Activated naive CD4-positive, alpha-beta T cell treated with anti-CD3 and anti-CD28 coated beads, Interleukin-2, amount 10 ng/mL, durations not matched to agents 7 days and 5 days (primary cell): ENCODE measurements at regions not wholly inside any gene's neighbourhood (a gene's known extent, or its start where the extent isn't known, plus 50 kb on each side); places are given as distances from the start of the nearest gene placed in this dataset.

Experiments
- CTCF ChIA-PET: fragments of 350-600 bp; sonication (Branson Sonifier 250); formaldehyde crosslinking; loops from one replicate; lab custom pipeline; 2021; ENCODE audit warnings: antibody characterized with exemption; lab: Charles Lee
- DNase-seq: peaks from one replicate; pipeline ENCODE4 v3.0.0-alpha.2; 2020
- H3K27ac Mint-ChIP-seq: one replicate; pipeline ENCODE4 v1.8.0; 2021; ENCODE audit warnings: mild to moderate bottlenecking, moderate library complexity, mixed read lengths
- H3K27me3 Mint-ChIP-seq: one replicate; pipeline ENCODE4 v1.8.0; 2021; ENCODE audit warnings: mild to moderate bottlenecking, mixed read lengths
- H3K36me3 Mint-ChIP-seq: one replicate; pipeline ENCODE4 v1.8.0; 2021; ENCODE audit warnings: mixed read lengths
- H3K4me1 Mint-ChIP-seq: one replicate; pipeline ENCODE4 v1.8.0; 2021; ENCODE audit warnings: mixed read lengths
- H3K4me3 Mint-ChIP-seq: one replicate; pipeline ENCODE4 v1.8.0; 2021; ENCODE audit warnings: mild to moderate bottlenecking, moderate library complexity, mixed read lengths
- H3K9me3 Mint-ChIP-seq: one replicate; pipeline ENCODE4 v1.8.0; 2021; ENCODE audit warnings: mixed read lengths

DNA sequence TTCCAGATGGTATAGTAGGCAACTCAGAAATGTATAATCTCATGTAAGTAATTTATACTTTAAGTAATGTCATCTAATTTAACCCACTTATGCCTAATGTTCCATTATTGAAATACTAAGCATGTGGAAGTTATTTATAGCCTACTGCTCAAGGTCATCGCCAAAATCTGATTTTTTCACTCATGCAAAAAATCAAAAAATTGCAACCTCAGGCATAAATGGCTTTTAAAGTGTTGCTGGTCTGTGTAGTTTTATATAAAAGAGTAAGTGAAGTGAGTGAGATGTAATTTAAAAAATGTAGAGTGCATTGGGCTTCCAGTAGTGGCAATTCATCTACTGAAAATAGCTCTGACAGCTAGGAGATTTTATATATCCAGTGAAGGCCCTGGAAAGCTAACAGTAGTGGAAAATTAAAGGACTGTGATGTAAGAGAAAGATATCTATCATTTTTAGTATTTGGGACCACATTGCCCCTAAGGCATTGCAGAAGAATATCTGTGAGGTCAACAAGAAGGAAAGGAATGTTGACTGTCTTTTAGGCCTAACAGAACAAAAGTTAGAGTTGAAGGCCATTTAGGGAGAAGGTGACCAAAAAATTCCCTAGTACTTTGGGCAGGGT lies 624.5 kb upstream of the CHORDC1 start:
- Mint-ChIP-seq H3K27ac (no peak overlapping the region), H3K27me3 (no peaks in the 10 kb centered on the region), H3K4me1 (no peaks in the 10 kb centered on the region), H3K9me3 (no peaks in the 10 kb centered on the region), H3K36me3 (no peaks in the 10 kb centered on the region), H3K4me3 (no peak overlapping the region)
- DNase-seq, result no peak
- CTCF ChIA-PET, result no interaction called here

DNA sequence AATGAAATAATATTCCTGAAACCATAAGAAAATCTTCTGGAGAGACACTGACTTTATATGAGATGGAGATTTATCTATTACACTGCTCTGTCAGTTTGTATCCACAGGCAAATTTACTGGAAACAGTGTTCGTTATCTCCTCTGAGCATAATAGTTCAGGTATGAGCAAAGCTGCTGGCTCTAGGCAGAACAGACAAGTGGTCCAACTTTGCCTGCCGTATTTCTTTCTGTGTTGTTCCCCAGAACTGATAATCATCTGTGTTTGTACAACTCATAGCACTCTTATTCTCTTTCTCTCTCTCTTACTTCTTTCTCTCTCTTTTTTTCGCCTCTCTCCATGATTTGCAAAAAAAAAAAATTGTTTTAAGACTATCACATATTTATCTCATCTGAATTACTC lies 623.8 kb upstream of the CHORDC1 start:
- CTCF ChIA-PET, result no interaction called here
- no peaks in the 10 kb centered on the region for H3K27me3 Mint-ChIP-seq
- DNase-seq, result no peak
- no peaks in the 10 kb centered on the region for H3K36me3 Mint-ChIP-seq
- no peak overlapping the region for H3K4me3 Mint-ChIP-seq
- no peak overlapping the region for H3K27ac Mint-ChIP-seq
- H3K9me3 Mint-ChIP-seq, result no peaks in the 10 kb centered on the region
- H3K4me1 Mint-ChIP-seq, result no peaks in the 10 kb centered on the region

- no peak for DNase-seq
- CTCF ChIA-PET, result no interaction called here
- H3K4me3 Mint-ChIP-seq, result no peak overlapping the region
- H3K27me3 Mint-ChIP-seq, result no peaks in the 10 kb centered on the region
- no peak overlapping the region for H3K27ac Mint-ChIP-seq
- no peaks in the 10 kb centered on the region for H3K36me3 Mint-ChIP-seq
- H3K4me1 Mint-ChIP-seq, result no peaks in the 10 kb centered on the region
- H3K9me3 Mint-ChIP-seq, result no peaks in the 10 kb centered on the region
Measured at GRCh38 chr11:90845799-90846198, 623.0 kb upstream of the CHORDC1 start.

GRCh38 chr11:90845126-90845525 lies 622.3 kb upstream of the CHORDC1 start:
- Mint-ChIP-seq H3K27me3 (no peaks in the 10 kb centered on the region), H3K4me3 (no peak overlapping the region), H3K9me3 (no peaks in the 10 kb centered on the region), H3K27ac (no peak overlapping the region), H3K4me1 (no peaks in the 10 kb centered on the region), H3K36me3 (no peaks in the 10 kb centered on the region)
- DNase-seq, result no peak
- CTCF ChIA-PET, result no interaction called here

DNA sequence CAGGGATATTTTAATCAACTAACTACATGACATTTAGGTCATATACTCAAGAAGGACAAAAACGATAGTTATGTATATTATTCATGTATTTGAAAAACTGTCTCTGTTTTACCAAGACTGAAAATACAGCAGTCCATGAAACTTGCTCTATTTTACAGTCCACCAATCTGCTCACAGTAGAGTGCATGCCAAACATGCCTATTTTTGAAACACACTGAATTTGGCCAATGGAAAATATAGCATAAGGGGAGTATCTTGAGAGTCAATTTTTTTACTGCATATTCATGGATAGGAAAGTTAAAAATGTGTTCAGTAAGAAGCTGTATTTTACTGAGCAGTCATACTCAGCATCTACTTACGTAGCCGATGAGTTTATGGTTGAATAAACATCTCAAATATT lies 621.2 kb upstream of the CHORDC1 start:
- Mint-ChIP-seq H3K4me3 (no peak overlapping the region), H3K9me3 (no peaks in the 10 kb centered on the region), H3K27me3 (no peaks in the 10 kb centered on the region), H3K4me1 (no peaks in the 10 kb centered on the region), H3K36me3 (no peaks in the 10 kb centered on the region), H3K27ac (no peak overlapping the region)
- CTCF ChIA-PET, result interaction anchor here (0.7 kb wide), 1 partner anchor 1358 kb away, joined by 3 read pairs; no protein-coding TSS in a partner anchor
- DNase-seq, result no peak

DNA sequence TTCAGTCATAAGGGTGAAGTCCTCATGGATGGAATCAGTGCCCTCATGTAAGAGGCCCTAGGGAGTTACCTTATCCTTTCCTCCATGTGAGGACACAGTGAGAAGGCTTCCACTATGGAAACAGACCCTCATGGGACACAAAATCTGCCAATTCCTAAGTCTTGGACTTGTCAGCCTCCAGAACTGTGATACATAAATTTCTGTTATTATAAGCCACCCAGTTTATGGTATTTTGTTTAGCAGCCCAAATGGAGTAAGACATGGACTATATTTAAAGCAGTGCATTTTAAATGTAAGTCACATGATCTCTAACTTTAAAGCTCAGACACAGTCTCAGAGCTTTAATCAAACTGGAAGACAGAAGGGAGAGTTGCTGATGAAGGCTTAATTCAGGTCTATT lies 619.8 kb upstream of the CHORDC1 start:
- Mint-ChIP-seq H3K9me3 (no peaks in the 10 kb centered on the region), H3K27ac (no peak overlapping the region), H3K27me3 (no peaks in the 10 kb centered on the region), H3K36me3 (no peaks in the 10 kb centered on the region), H3K4me1 (no peaks in the 10 kb centered on the region), H3K4me3 (no peak overlapping the region)
- CTCF ChIA-PET, result no interaction called here
- DNase-seq, result no peak

DNA sequence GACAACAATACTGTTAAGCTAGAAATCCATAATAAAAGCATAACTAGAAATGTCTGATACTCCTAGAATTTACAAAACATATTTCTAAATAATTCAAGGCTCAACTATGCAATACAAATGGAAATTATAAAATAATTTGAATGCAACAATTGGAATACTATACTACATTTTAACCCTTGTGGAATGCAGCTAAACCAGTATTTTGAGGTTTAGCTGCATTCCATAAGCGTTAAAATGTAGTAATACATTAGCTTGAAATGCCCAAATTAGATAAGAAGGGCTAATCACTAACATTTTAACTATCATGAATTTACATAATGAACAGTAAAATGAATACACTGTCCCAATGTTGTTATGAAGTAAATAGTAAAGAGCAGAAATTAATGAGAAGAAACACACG lies 617.2 kb upstream of the CHORDC1 start:
- no peaks in the 10 kb centered on the region for H3K36me3 Mint-ChIP-seq
- H3K9me3 Mint-ChIP-seq, result no peaks in the 10 kb centered on the region
- no peak for DNase-seq
- H3K27ac Mint-ChIP-seq, result no peak overlapping the region
- H3K4me3 Mint-ChIP-seq, result no peak overlapping the region
- CTCF ChIA-PET, result no interaction called here
- H3K27me3 Mint-ChIP-seq, result no peaks in the 10 kb centered on the region
- no peaks in the 10 kb centered on the region for H3K4me1 Mint-ChIP-seq

- Mint-ChIP-seq H3K4me1 (no peaks in the 10 kb centered on the region), H3K9me3 (no peaks in the 10 kb centered on the region), H3K4me3 (no peak overlapping the region), H3K27me3 (no peaks in the 10 kb centered on the region), H3K27ac (no peak overlapping the region), H3K36me3 (no peaks in the 10 kb centered on the region)
- CTCF ChIA-PET, result no interaction called here
- DNase-seq, result no peak
Measured at GRCh38 chr11:90836031-90836430, 613.2 kb upstream of the CHORDC1 start.

GRCh38 chr11:90823446-90823845 lies 600.6 kb upstream of the CHORDC1 start:
- Mint-ChIP-seq H3K4me1 (no peaks in the 10 kb centered on the region), H3K27me3 (no peaks in the 10 kb centered on the region), H3K36me3 (no peaks in the 10 kb centered on the region), H3K9me3 (peaks cover 11% of the 10 kb centered on the region), H3K4me3 (no peak overlapping the region), H3K27ac (no peak overlapping the region)
- CTCF ChIA-PET, result no interaction called here
- DNase-seq, result no peak

DNA sequence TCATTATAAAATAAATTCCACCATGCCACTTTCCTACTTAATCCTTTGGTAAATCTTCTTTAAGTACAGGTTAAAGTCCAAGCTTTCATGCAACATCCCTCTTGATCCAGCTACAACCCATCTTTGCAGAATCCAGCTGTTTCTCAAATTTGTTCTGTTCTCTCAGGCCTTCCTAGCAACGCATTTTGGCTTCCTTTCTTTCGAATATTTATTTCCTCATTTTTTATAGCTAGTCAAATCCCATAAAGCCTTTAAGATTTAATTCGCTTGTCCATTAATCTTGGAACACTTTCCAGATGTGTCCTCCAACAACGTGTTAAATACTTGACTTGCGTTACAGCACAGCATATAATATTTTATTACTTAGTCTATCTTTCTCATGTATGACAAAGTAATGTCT lies 600.1 kb upstream of the CHORDC1 start:
- Mint-ChIP-seq H3K4me3 (no peak overlapping the region), H3K9me3 (peaks cover 11% of the 10 kb centered on the region), H3K36me3 (no peaks in the 10 kb centered on the region), H3K4me1 (no peaks in the 10 kb centered on the region), H3K27me3 (no peaks in the 10 kb centered on the region), H3K27ac (no peak overlapping the region)
- DNase-seq, result no peak
- CTCF ChIA-PET, result no interaction called here

GRCh38 chr11:90818196-90818745 lies 595.4 kb upstream of the CHORDC1 start:
- H3K36me3 Mint-ChIP-seq, result no peaks in the 10 kb centered on the region
- CTCF ChIA-PET, result no interaction called here
- no peak overlapping the region for H3K4me3 Mint-ChIP-seq
- no peak overlapping the region for H3K27ac Mint-ChIP-seq
- no peaks in the 10 kb centered on the region for H3K4me1 Mint-ChIP-seq
- no peaks in the 10 kb centered on the region for H3K27me3 Mint-ChIP-seq
- H3K9me3 Mint-ChIP-seq, result peaks cover 11% of the 10 kb centered on the region
- DNase-seq, result no peak

DNA sequence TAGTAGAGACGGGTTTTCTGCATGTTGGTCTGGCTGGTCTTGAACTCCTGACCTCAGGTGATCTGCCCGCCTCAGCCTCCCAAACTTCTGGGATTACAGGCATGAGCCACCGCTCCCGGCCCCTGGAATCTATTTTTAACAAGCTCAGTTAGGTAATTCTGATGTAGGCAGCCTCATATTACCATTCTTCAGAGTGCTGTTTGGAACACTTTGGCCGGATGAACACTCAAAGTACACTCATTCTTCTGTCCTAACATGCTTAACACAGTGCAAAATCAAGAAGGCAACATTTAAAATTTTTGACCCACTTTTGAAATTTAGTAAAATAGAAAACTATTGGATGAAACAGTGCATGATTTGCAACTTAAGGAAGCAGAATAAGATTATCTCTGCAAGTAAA lies 586.7 kb upstream of the CHORDC1 start:
- CTCF ChIA-PET, result no interaction called here
- H3K27me3 Mint-ChIP-seq, result no peaks in the 10 kb centered on the region
- H3K4me3 Mint-ChIP-seq, result no peak overlapping the region
- no peak for DNase-seq
- H3K27ac Mint-ChIP-seq, result no peak overlapping the region
- no peaks in the 10 kb centered on the region for H3K36me3 Mint-ChIP-seq
- H3K4me1 Mint-ChIP-seq, result no peaks in the 10 kb centered on the region
- peaks cover 1% of the 10 kb centered on the region for H3K9me3 Mint-ChIP-seq

GRCh38 chr11:90805172-90805571 lies 582.3 kb upstream of the CHORDC1 start:
- no peak for DNase-seq
- no peaks in the 10 kb centered on the region for H3K9me3 Mint-ChIP-seq
- H3K27ac Mint-ChIP-seq, result no peak overlapping the region
- H3K36me3 Mint-ChIP-seq, result no peaks in the 10 kb centered on the region
- no peaks in the 10 kb centered on the region for H3K27me3 Mint-ChIP-seq
- no peaks in the 10 kb centered on the region for H3K4me1 Mint-ChIP-seq
- H3K4me3 Mint-ChIP-seq, result no peak overlapping the region
- CTCF ChIA-PET, result no interaction called here

DNA sequence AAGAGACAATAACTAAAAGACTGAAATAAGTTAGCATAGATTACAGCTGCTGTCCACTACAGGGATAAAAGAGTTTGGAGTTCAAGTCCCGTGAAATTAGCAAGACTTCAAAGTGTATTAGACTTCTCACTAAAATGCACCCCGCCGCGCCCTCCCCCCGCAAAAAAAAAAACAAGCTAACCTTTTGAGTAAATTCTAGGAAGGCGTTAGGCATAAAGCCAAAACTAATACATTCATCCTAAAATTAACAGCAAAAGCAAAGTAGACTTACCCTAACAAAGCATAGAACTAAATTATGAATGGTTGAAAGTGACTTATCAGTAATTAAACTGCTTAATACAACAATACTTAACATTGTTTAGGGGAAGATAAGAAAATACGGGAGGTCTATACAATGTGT lies 581.0 kb upstream of the CHORDC1 start:
- no peak overlapping the region for H3K27ac Mint-ChIP-seq
- no peak for DNase-seq
- CTCF ChIA-PET, result no interaction called here
- no peaks in the 10 kb centered on the region for H3K9me3 Mint-ChIP-seq
- H3K27me3 Mint-ChIP-seq, result no peaks in the 10 kb centered on the region
- H3K4me3 Mint-ChIP-seq, result no peak overlapping the region
- H3K4me1 Mint-ChIP-seq, result no peaks in the 10 kb centered on the region
- no peaks in the 10 kb centered on the region for H3K36me3 Mint-ChIP-seq

DNA sequence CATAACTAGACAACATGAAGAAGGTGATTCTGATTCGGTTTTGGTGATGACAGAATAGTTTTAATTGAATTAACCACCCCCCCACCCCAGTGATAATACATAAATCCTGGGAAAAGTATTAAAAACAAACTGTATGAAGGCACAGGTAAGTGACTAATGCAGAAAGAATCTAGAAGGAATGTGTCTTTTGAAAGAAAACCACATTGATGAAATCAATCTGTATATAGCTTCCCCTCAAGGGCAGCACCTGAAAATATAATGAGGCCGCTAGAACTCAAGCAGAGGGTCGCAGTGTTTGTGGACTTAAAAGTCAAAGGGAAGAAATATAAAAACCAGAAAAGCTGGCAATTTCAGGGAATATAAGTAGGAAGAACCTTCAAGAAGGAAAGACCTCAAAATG lies 580.5 kb upstream of the CHORDC1 start:
- Mint-ChIP-seq H3K36me3 (no peaks in the 10 kb centered on the region), H3K27me3 (no peaks in the 10 kb centered on the region), H3K27ac (no peak overlapping the region), H3K4me1 (no peaks in the 10 kb centered on the region), H3K9me3 (no peaks in the 10 kb centered on the region), H3K4me3 (no peak overlapping the region)
- no peak for DNase-seq
- CTCF ChIA-PET, result no interaction called here

DNA sequence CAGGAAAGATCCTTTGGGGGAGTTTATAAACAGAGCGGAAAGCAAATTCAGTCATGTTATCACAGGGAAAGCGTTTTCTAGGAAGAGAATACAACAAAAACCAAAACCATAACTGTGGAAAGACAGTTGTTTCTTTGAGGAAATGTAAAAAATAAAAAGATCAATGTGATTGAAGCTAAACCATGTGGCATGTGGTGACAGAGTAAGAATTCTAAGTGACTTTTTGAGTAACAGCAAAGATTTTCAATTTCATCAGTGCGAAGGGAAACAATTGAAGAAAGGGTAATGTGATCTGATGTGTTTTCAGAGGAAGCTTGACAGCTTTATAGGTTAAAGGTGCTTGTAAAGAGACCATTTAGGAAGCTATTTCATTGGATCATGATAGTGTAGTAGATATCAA lies 575.9 kb upstream of the CHORDC1 start:
- H3K27ac Mint-ChIP-seq, result no peak overlapping the region
- H3K36me3 Mint-ChIP-seq, result no peaks in the 10 kb centered on the region
- CTCF ChIA-PET, result no interaction called here
- H3K27me3 Mint-ChIP-seq, result no peaks in the 10 kb centered on the region
- no peaks in the 10 kb centered on the region for H3K4me1 Mint-ChIP-seq
- no peak for DNase-seq
- H3K9me3 Mint-ChIP-seq, result peaks cover 3% of the 10 kb centered on the region
- H3K4me3 Mint-ChIP-seq, result no peak overlapping the region
